K562 (cell line): ENCODE measurements at regions not wholly inside any gene's neighbourhood (a gene's known extent, or its start where the extent isn't known, plus 50 kb on each side); places are given as distances from the start of the nearest gene placed in this dataset.

ENCODE experiments used
- ATAC-seq: fragments of 200-7000 bp; cut with Tn5 transposase; 3 replicates; pipeline ENCODE4 v1.9.1; 2020; ENCODE audit warnings: moderate library complexity
- BruUV-seq: library from RNA; stranded (reverse); fragments of 400-500 nt; replicated peaks from 2 replicates; lab custom pipeline; 2021; lab: Mats Ljungman, UMichigan
- CTCF ChIA-PET: fragments of 300-600 bp; formaldehyde crosslinking; extraction: SDS; loops from one replicate; lab custom pipeline; 2021; ENCODE audit warnings: low intra/inter-chr PET ratio; lab: Yijun Ruan, JAX
- POLR2A ChIA-PET: fragments of 300-600, 350-650 bp; sonication (Branson Sonifier 250); formaldehyde crosslinking; extraction: SDS; loops from one replicate; lab custom pipeline; 2021; ENCODE audit warnings: antibody characterized with exemption, inconsistent platforms; lab: Yijun Ruan, JAX
- DNase-seq, 4 experiments: peaks; one replicate each; pipeline versions ENCODE4 v3.0.0 to v3.0.0-alpha.2; 2011 to 2018; ENCODE audit warnings: low spot score in 3 of 4, mixed read lengths in 3 of 4; ENCODE audit errors: extremely low read depth in 1 of 4
- FAIRE-seq: peaks from 2 replicates; lab custom pipeline; 2011; peaks lifted over from hg19 to GRCh38; lab: Jason Lieb, UNC
- H2AFZ ChIP-seq: 2 replicates; pipeline ENCODE4 v1.6.0; 2011; ENCODE audit warnings: low read depth, low read length, control low read depth, inconsistent platforms
- H3K27ac ChIP-seq: fragments of 200-600 bp; 3 replicates; pipeline ENCODE4 v1.8.0; 2011; ENCODE audit warnings: low read depth, mild to moderate bottlenecking, control low read depth, inconsistent platforms, low read length, moderate library complexity, mixed read lengths; ENCODE audit errors: extremely low read depth
- H3K27me3 ChIP-seq, 2 experiments: fragments of 300-600 bp in 1 of 2; 2 replicates in 1 of 2; 3 replicates in 1 of 2; pipeline versions ENCODE4 v1.6.0 to v1.8.0; 2011; ENCODE audit warnings: inconsistent platforms in 2 of 2, low read length in 2 of 2, mild to moderate bottlenecking in 1 of 2, mixed read lengths in 1 of 2, moderate library complexity in 1 of 2; ENCODE audit not compliant: control insufficient read depth in 2 of 2, insufficient read depth in 2 of 2
- H3K36me3 ChIP-seq: fragments of 300-600 bp; 3 replicates; pipeline ENCODE4 v1.8.0; 2011; ENCODE audit warnings: mild to moderate bottlenecking, low read length, inconsistent platforms; ENCODE audit not compliant: control insufficient read depth, insufficient read depth
- H3K4me1 ChIP-seq, 2 experiments: fragments of 200-600 bp in 1 of 2; replicated peaks in 1 of 2; 2 replicates in 1 of 2; 3 replicates in 1 of 2; pipeline versions ENCODE4 v1.5.1 to v1.8.0; 2011; ENCODE audit warnings: inconsistent platforms in 2 of 2, low read length in 2 of 2, mild to moderate bottlenecking in 1 of 2, mixed read lengths in 1 of 2, moderate library complexity in 1 of 2; ENCODE audit not compliant: control insufficient read depth in 2 of 2, insufficient read depth in 2 of 2
- H3K4me2 ChIP-seq: 2 replicates; pipeline ENCODE4 v1.6.1; 2011; ENCODE audit warnings: low read length, control low read depth, inconsistent platforms, mixed read lengths; ENCODE audit not compliant: insufficient read depth
- H3K4me3 ChIP-seq: fragments of 200-600 bp; sonication (generic), shearing (Covaris generic); 2 replicates; pipeline ENCODE4 v1.5.1; 2016; ENCODE audit warnings: control low read depth, inconsistent platforms
- H3K79me2 ChIP-seq: fragments of 200-600 bp; 3 replicates; pipeline ENCODE4 v1.8.0; 2011; ENCODE audit warnings: low read length, inconsistent platforms; ENCODE audit not compliant: control insufficient read depth, insufficient read depth
- H3K9ac ChIP-seq, 2 experiments: 2 replicates each; pipeline versions ENCODE4 v1.6.0 to v1.6.1; 2011; ENCODE audit warnings: low read depth in 2 of 2, low read length in 2 of 2, control low read depth in 1 of 2, inconsistent platforms in 1 of 2, mild to moderate bottlenecking in 1 of 2, mixed read lengths in 1 of 2; ENCODE audit not compliant: insufficient read depth in 1 of 2
- H3K9me1 ChIP-seq: one replicate; pipeline ENCODE4 v1.6.0; 2011; ENCODE audit warnings: inconsistent platforms, mild to moderate bottlenecking, low read length, moderate library complexity; ENCODE audit not compliant: control insufficient read depth, insufficient read depth
- H3K9me3 ChIP-seq: replicated peaks from 2 replicates; pipeline ENCODE4 v1.5.1; 2011; ENCODE audit warnings: low read depth, low read length, inconsistent platforms; ENCODE audit not compliant: control insufficient read depth, insufficient read depth
- H4K20me1 ChIP-seq: replicated peaks from 2 replicates; pipeline ENCODE4 v1.6.1; 2011; ENCODE audit warnings: low read length, inconsistent platforms, mixed read lengths; ENCODE audit not compliant: control insufficient read depth, insufficient read depth
- ADNP ChIP-seq: fragments of 200-800 bp; sonication (Bioruptor generic); IDR thresholded peaks from 2 replicates; pipeline ENCODE4 v1.6.1; 2016; ENCODE audit warnings: missing genetic modification characterization, missing compliant biosample characterization
- C11orf30 ChIP-seq: fragments of 450-650 bp; IDR thresholded peaks from 2 replicates; pipeline ENCODE4 v1.6.1; 2016; ENCODE audit warnings: low read depth, mild to moderate bottlenecking
- CBX3 ChIP-seq, 2 experiments: IDR thresholded peaks; 1 replicate in 1 of 2; 2 replicates in 1 of 2; pipeline ENCODE4 v1.6.1; 2012; ENCODE audit warnings: inconsistent platforms in 2 of 2, low read length in 2 of 2, borderline replicate concordance in 1 of 2, control low read depth in 1 of 2
- EZH2 ChIP-seq: IDR thresholded peaks from 2 replicates; pipeline ENCODE4 v1.6.1; 2012; ENCODE audit warnings: low read depth, mild to moderate bottlenecking, inconsistent platforms, low read length, borderline replicate concordance
- HNRNPL ChIP-seq: fragments of 200-400 bp; formaldehyde crosslinking; IDR thresholded peaks from 2 replicates; pipeline ENCODE4 v1.6.1; 2017; ENCODE audit warnings: low read depth, mild to moderate bottlenecking, low read length
- ILF3 ChIP-seq: fragments of 450-650 bp; IDR thresholded peaks from 2 replicates; pipeline ENCODE4 v1.6.1; 2018; ENCODE audit warnings: antibody characterized with exemption, mild to moderate bottlenecking, moderate library complexity, borderline replicate concordance
- KLF1 ChIP-seq: fragments of 450-650 bp; IDR thresholded peaks from 2 replicates; pipeline ENCODE4 v1.6.1; 2016; ENCODE audit warnings: missing genetic modification characterization, missing compliant biosample characterization
- LARP7 ChIP-seq: fragments of 450-650 bp; IDR thresholded peaks from 2 replicates; pipeline ENCODE4 v1.6.1; 2016
- NFE2 ChIP-seq: IDR thresholded peaks from 2 replicates; pipeline ENCODE4 v1.6.1; 2014; ENCODE audit warnings: antibody characterized with exemption, low read depth
- POLR2A ChIP-seq: fragments of 450-650 bp; conservative IDR thresholded peaks from 2 replicates; pipeline ENCODE4 v1.6.1; 2016
- RBM39 ChIP-seq: fragments of 200-400 bp; formaldehyde crosslinking; optimal IDR thresholded peaks from 2 replicates; pipeline ENCODE3; 2018; ENCODE audit warnings: low read depth, low read length
- SMAD4 ChIP-seq: fragments of 250-450 bp; sonication (Bioruptor Pico); conservative IDR thresholded peaks from 2 replicates; pipeline ENCODE4 v1.8.0; 2021; ENCODE audit warnings: inconsistent platforms, mild to moderate bottlenecking, moderate library complexity
- SRSF7 ChIP-seq: fragments of 200-400 bp; formaldehyde crosslinking; optimal IDR thresholded peaks from 2 replicates; pipeline ENCODE3; 2017; ENCODE audit warnings: mild to moderate bottlenecking, low read depth, low read length
- THAP12 ChIP-seq: fragments of 250-450 bp; sonication (Bioruptor Pico); IDR thresholded peaks from 2 replicates; pipeline ENCODE4 v1.9.0; 2021; ENCODE audit warnings: mild to moderate bottlenecking, inconsistent platforms
- TSC22D4 ChIP-seq: fragments of 450-650 bp; IDR thresholded peaks from 2 replicates; pipeline ENCODE4 v1.6.1; 2016; ENCODE audit warnings: missing genetic modification characterization, missing biosample characterization, control low read depth
- ZBTB12 ChIP-seq: fragments of 250-450 bp; sonication (Bioruptor Pico); IDR thresholded peaks from 2 replicates; pipeline ENCODE4 v1.4.0; 2020
- ZBTB8A ChIP-seq: fragments of 450-650 bp; IDR thresholded peaks from 2 replicates; pipeline ENCODE4 v1.6.1; 2018; ENCODE audit warnings: mild to moderate bottlenecking, moderate library complexity; ENCODE audit not compliant: partially characterized antibody
- ZFP30 ChIP-seq: fragments of 250-450 bp; sonication (Bioruptor Pico); IDR thresholded peaks from 2 replicates; pipeline ENCODE4 v1.8.0; 2022; ENCODE audit warnings: moderate library complexity, mild to moderate bottlenecking, inconsistent platforms, borderline replicate concordance
- ZKSCAN1 ChIP-seq: fragments of 150-350 bp; IDR thresholded peaks from 2 replicates; pipeline ENCODE4 v1.6.1; 2016; ENCODE audit warnings: low read depth, low read length
- ZNF41 ChIP-seq: fragments of 250-450 bp; sonication (Bioruptor Pico); conservative IDR thresholded peaks from 2 replicates; pipeline ENCODE4 v1.4.0; 2020; ENCODE audit warnings: mild to moderate bottlenecking
- ZNF444 ChIP-seq: fragments of 250-450 bp; sonication (Bioruptor Pico); IDR thresholded peaks from 2 replicates; pipeline ENCODE4 v1.4.0; 2020; ENCODE audit warnings: mild to moderate bottlenecking, moderate library complexity
- ZNF511 ChIP-seq: sonication (generic); formaldehyde crosslinking; IDR thresholded peaks from 2 replicates; pipeline ENCODE4 v1.8.0; 2022; ENCODE audit warnings: mild to moderate bottlenecking, missing genetic modification reagents
- ZNF561 ChIP-seq: fragments of 450-650 bp; formaldehyde crosslinking; conservative IDR thresholded peaks from 2 replicates; pipeline ENCODE4 v1.4.0; 2020; ENCODE audit warnings: mild to moderate bottlenecking, moderate library complexity
- ZNF57 ChIP-seq: fragments of 450-650 bp; formaldehyde crosslinking; IDR thresholded peaks from 2 replicates; pipeline ENCODE4 v1.4.0; 2020; ENCODE audit warnings: mild to moderate bottlenecking, moderate library complexity
- WGBS: fragments of 100-300 bp; shearing (Covaris generic); methylation state at CpG from one replicate; pipeline ENCODE4 v1.1.6; 2016; ENCODE audit warnings: low coverage, mixed read lengths; ENCODE audit not compliant: insufficient coverage; ENCODE audit errors: missing lambda C conversion rate; 5-methylcytosine and 5-hydroxymethylcytosine counted together
- in situ Hi-C: fragments of 300-500 bp; cut with MboI; formaldehyde crosslinking; loops from 4 replicates; pipeline ENCODE4 v1.15.0; 2018; ENCODE audit warnings: inconsistent platforms, mixed read lengths
- intact Hi-C: fragments of 100-400 bp; cut with micrococcal nuclease; formaldehyde crosslinking; loops from 2 replicates; pipeline ENCODE4 v1.14.2; 2022

GRCh38 chr7:119482209-119482608 is 790.8 kb upstream of the KCND2 start:
- Histone ChIP-seq H3K36me3 (no peaks in the 10 kb centered on the region), H3K79me2 (no peaks in the 10 kb centered on the region), H3K27ac (no peak overlapping the region), H3K9me3 (no peaks in the 10 kb centered on the region), H3K4me3 (no peak overlapping the region), H3K4me1 (no peaks in the 10 kb centered on the region), H3K27me3 (no peaks in the 10 kb centered on the region; a peak in 1 of 5 replicates), H3K4me2 (no peak overlapping the region), H2AFZ (no peak overlapping the region), H4K20me1 (no peaks in the 10 kb centered on the region), H3K9me1 (no peaks in the 10 kb centered on the region), H3K9ac (no peak overlapping the region)
- ChIA-PET POLR2A (interaction anchor here (0.7 kb wide), 3 partner anchors 13 to 70 kb away, joined by 3 read pairs; no protein-coding TSS in a partner anchor), CTCF (no interaction called here)
- DNase-seq (peak in 2 of 4 experiments; percentile 13 to 32), FAIRE-seq (peak; percentile 42), ATAC-seq (peak; percentile 91)
- WGBS, result 0% methylated on average over 4 of the region's 4 CpGs
- BruUV-seq, result no TSS peak
- intact Hi-C loops (no loop called here), in situ Hi-C loops (no loop called here)
- no peak for TF ChIP-seq ZKSCAN1
- TF ChIP-seq EZH2, result no peak
- no peak for TF ChIP-seq ZNF561 (CRISPR knock-in tag)
- TF ChIP-seq SMAD4 (CRISPR knock-in tag), result no peak
- no peak for TF ChIP-seq POLR2A
- TF ChIP-seq ZBTB12 (CRISPR knock-in tag), result no peak
- TF ChIP-seq RBM39, result no peak
- no peak for TF ChIP-seq ZNF57
- no peak for TF ChIP-seq THAP12
- no peak for TF ChIP-seq ZNF444 (CRISPR knock-in tag)
- no peak for TF ChIP-seq CBX3 (IDR thresholded peaks at IDR 0.05; ENCODE audit: borderline replicate concordance in 1 of 2, low read length in 2 of 2)
- no peak for TF ChIP-seq LARP7
- peak; percentile 79 for TF ChIP-seq C11orf30
- TF ChIP-seq SRSF7, result no peak
- no peak for TF ChIP-seq ZNF41 (CRISPR knock-in tag)
- no peak for TF ChIP-seq HNRNPL
- TF ChIP-seq TSC22D4, result no peak
- TF ChIP-seq ZNF511, result no peak
- peak; percentile 59 for TF ChIP-seq NFE2
- TF ChIP-seq ZFP30, result no peak
- TF ChIP-seq KLF1 (tag), result no peak
- no peak for TF ChIP-seq ILF3
- no peak for TF ChIP-seq ZBTB8A
- TF ChIP-seq ADNP (tag), result no peak
